Gastroesophageal sphincter (tissue), 4 donors: ENCODE measurements at regions not wholly inside any gene's neighbourhood (a gene's known extent, or its start where the extent isn't known, plus 50 kb on each side); places are given as distances from the start of the nearest gene placed in this dataset.
"Not testable (repeated sequence)": the region's sequence is repeated elsewhere in the genome, so short reads cannot be mapped to it uniquely, and the experiment has no call there.

Experiments
- ATAC-seq: fragments of 150-250 bp; one replicate; pipeline ENCODE4 v1.9.1; 2016; ENCODE audit warnings: mild to moderate bottlenecking, moderate library complexity
- H3K27ac ChIP-seq, 4 donors: fragments of 200-600 bp; sonication (generic) in 3 of 4; 1 replicate in 3 of 4; 2 replicates in 1 of 4; pipeline ENCODE4 v1.5.1; 2016 to 2019
- H3K27me3 ChIP-seq: fragments of 200-600 bp; sonication (generic); one replicate; pipeline ENCODE4 v1.5.1; 2019
- H3K36me3 ChIP-seq, 2 donors: fragments of 200-600 bp; sonication (generic); one replicate each; pipeline ENCODE4 v1.5.1; 2019; ENCODE audit warnings: control low read depth in 1 of 2
- H3K4me1 ChIP-seq, 3 donors: fragments of 200-600 bp; sonication (generic); 1 replicate in 2 of 3; 2 replicates in 1 of 3; pipeline ENCODE4 v1.5.1; 2016 to 2019; ENCODE audit warnings: control low read depth in 2 of 3
- H3K4me3 ChIP-seq, 2 donors: fragments of 200-600 bp; sonication (generic); one replicate each; pipeline ENCODE4 v1.5.1; 2019; ENCODE audit warnings: mild to moderate bottlenecking in 1 of 2, moderate library complexity in 1 of 2
- H3K9me3 ChIP-seq, 3 donors: fragments of 200-600 bp; sonication (generic); one replicate each; pipeline ENCODE4 v1.5.1; 2017 to 2019; ENCODE audit warnings: control low read depth in 2 of 3
- CTCF ChIP-seq, 4 experiments: fragments of 200-600 bp in 2 of 4; fragments of 450-650 bp in 2 of 4; sonication (generic) in 1 of 4; IDR thresholded peaks; one replicate each; pipeline ENCODE4 v1.5.1; 2017 to 2019; ENCODE audit warnings: antibody characterized with exemption in 4 of 4, mild to moderate bottlenecking in 2 of 4, moderate library complexity in 2 of 4
- EP300 ChIP-seq: sonication (generic); formaldehyde crosslinking; IDR thresholded peaks from one replicate; pipeline ENCODE4 v1.6.1; 2017; ENCODE audit warnings: antibody characterized with exemption, mild to moderate bottlenecking
- POLR2A ChIP-seq, 2 donors: fragments of 450-650 bp; IDR thresholded peaks; one replicate each; pipeline ENCODE4 v1.6.1; 2017; ENCODE audit warnings: antibody characterized with exemption in 2 of 2, mild to moderate bottlenecking in 2 of 2, moderate library complexity in 1 of 2
- POLR2AphosphoS5 ChIP-seq: sonication (generic); formaldehyde crosslinking; IDR thresholded peaks from one replicate; pipeline ENCODE4 v1.6.1; 2017; ENCODE audit warnings: antibody characterized with exemption
- WGBS, 2 donors: methylation state at CpG; one replicate each; pipeline ENCODE4 v1.1.5; 2018; ENCODE audit warnings: low coverage in 1 of 2; 5-methylcytosine and 5-hydroxymethylcytosine counted together

GRCh38 chr17:52597452-52598215, 439.1 kb upstream of the CA10 start:
- 60 to 90% methylated on average over 3 to 6 of the region's 11 CpGs for WGBS, 2 donors
- ATAC-seq, H3K27ac ChIP-seq, H3K36me3 ChIP-seq, H3K4me1 ChIP-seq, H3K9me3 ChIP-seq, H3K27me3 ChIP-seq, H3K4me3 ChIP-seq: not testable (repeated sequence)
- TF ChIP-seq CTCF (IDR thresholded peaks at IDR 0.05) = peak in 1 of 4 experiments; percentile 15

GRCh38 chr17:52594516-52594915, 436.0 kb upstream of the CA10 start:
- Histone ChIP-seq H3K27ac (no peak overlapping the region), H3K4me1 (no peaks in the 10 kb centered on the region), H3K9me3 (no peaks in the 10 kb centered on the region), H3K36me3 (no peaks in the 10 kb centered on the region), H3K4me3 (no peak overlapping the region), H3K27me3 (no peaks in the 10 kb centered on the region)
- WGBS, 2 donors = no CpG with 5 or more reads among the region's 2 CpGs
- TF ChIP-seq CTCF (IDR thresholded peaks at IDR 0.05) = no peak
- no peak for TF ChIP-seq POLR2A (IDR thresholded peaks at IDR 0.05)
- no peak for TF ChIP-seq POLR2AphosphoS5
- TF ChIP-seq EP300 = no peak
- no peak for ATAC-seq

- H3K36me3 ChIP-seq = no peaks in the 10 kb centered on the region
- WGBS, 2 donors = 40 to 71% methylated on average over 1 of the region's 1 CpG
- no peaks in the 10 kb centered on the region for H3K4me1 ChIP-seq
- no peak for TF ChIP-seq CTCF (IDR thresholded peaks at IDR 0.05)
- TF ChIP-seq POLR2A (IDR thresholded peaks at IDR 0.05) = no peak
- no peak for TF ChIP-seq POLR2AphosphoS5
- no peak for TF ChIP-seq EP300
- H3K9me3 ChIP-seq = peaks cover 0 to 12% (median 0%) of the 10 kb centered on the region in 3 donors
- H3K4me3 ChIP-seq = no peak overlapping the region
- no peak for ATAC-seq
- no peaks in the 10 kb centered on the region for H3K27me3 ChIP-seq
- H3K27ac ChIP-seq = no peak overlapping the region
These were observed 388.5 kb upstream of the CA10 start for GRCh38 chr17:52546990-52547389.

- Histone ChIP-seq H3K4me3 (no peak overlapping the region), H3K27ac (no peak overlapping the region), H3K36me3 (no peaks in the 10 kb centered on the region), H3K4me1 (no peaks in the 10 kb centered on the region), H3K27me3 (no peaks in the 10 kb centered on the region), H3K9me3 (peaks cover 0 to 12% (median 0%) of the 10 kb centered on the region in 3 donors)
- 31 to 36% methylated on average over 3 of the region's 3 CpGs for WGBS, 2 donors
- TF ChIP-seq POLR2A (IDR thresholded peaks at IDR 0.05) = no peak
- TF ChIP-seq CTCF (IDR thresholded peaks at IDR 0.05) = no peak
- TF ChIP-seq POLR2AphosphoS5 = no peak
- TF ChIP-seq EP300 = no peak
- ATAC-seq = no peak
These were observed 388.0 kb upstream of the CA10 start for GRCh38 chr17:52546493-52546892.

- Histone ChIP-seq H3K9me3 (no peaks in the 10 kb centered on the region), H3K27me3 (no peaks in the 10 kb centered on the region), H3K36me3 (no peaks in the 10 kb centered on the region), H3K4me1 (no peaks in the 10 kb centered on the region), H3K4me3 (no peak overlapping the region), H3K27ac (no peak overlapping the region)
- 7% methylated on average over 1 of the region's 1 CpG for WGBS, 2 donors
- no peak for TF ChIP-seq POLR2AphosphoS5
- no peak for TF ChIP-seq CTCF (IDR thresholded peaks at IDR 0.05)
- TF ChIP-seq POLR2A (IDR thresholded peaks at IDR 0.05) = no peak
- no peak for TF ChIP-seq EP300
- no peak for ATAC-seq
These were observed 378.9 kb upstream of the CA10 start for GRCh38 chr17:52537421-52537820.
